GM19023 (cell line): ENCODE measurements at regions not wholly inside any gene's neighbourhood (a gene's known extent, or its start where the extent isn't known, plus 50 kb on each side); places are given as distances from the start of the nearest gene placed in this dataset.

ENCODE experiments used
- ATAC-seq: cut with Tn5 transposase; IDR thresholded peaks from one replicate; pipeline ENCODE4 v1.9.1; 2021; ENCODE audit warnings: mild to moderate bottlenecking, moderate library complexity; ENCODE audit not compliant: unreplicated experiment

GRCh38 chrX:69028006-69028760 lies 137.1 kb downstream of the PJA1 start:
- ATAC-seq, result peak; percentile 87

- peak; percentile 45 for ATAC-seq
These were observed 137.9 kb downstream of the PJA1 start for GRCh38 chrX:69027181-69028005.

- ATAC-seq, result no peak
These were observed 139.4 kb downstream of the PJA1 start for GRCh38 chrX:69025802-69026301.

- ATAC-seq, result no peak
These were observed 140.3 kb downstream of the PJA1 start for GRCh38 chrX:69024931-69025330.

- no peak for ATAC-seq
These were observed 141.0 kb downstream of the PJA1 start for GRCh38 chrX:69024161-69024736.

GRCh38 chrX:69022430-69022829 lies 142.8 kb downstream of the PJA1 start:
- ATAC-seq, result no peak

- ATAC-seq, result no peak
These were observed 143.9 kb downstream of the PJA1 start for GRCh38 chrX:69021141-69021960.

- no peak for ATAC-seq
These were observed 144.9 kb downstream of the PJA1 start for GRCh38 chrX:69020316-69020715.

GRCh38 chrX:69019073-69019890 lies 146.0 kb downstream of the PJA1 start:
- no peak for ATAC-seq

GRCh38 chrX:69018416-69019072 lies 146.7 kb downstream of the PJA1 start:
- ATAC-seq, result no peak

GRCh38 chrX:69016293-69016941 lies 148.8 kb downstream of the PJA1 start:
- no peak for ATAC-seq

GRCh38 chrX:69015564-69016292 lies 149.5 kb downstream of the PJA1 start:
- ATAC-seq, result no peak

GRCh38 chrX:69015156-69015555 lies 150.1 kb downstream of the PJA1 start:
- no peak for ATAC-seq

- no peak for ATAC-seq
These were observed 151.1 kb downstream of the PJA1 start for GRCh38 chrX:69014200-69014599.

- ATAC-seq, result no peak
These were observed 154.9 kb downstream of the PJA1 start for GRCh38 chrX:69010339-69010738.

GRCh38 chrX:69000877-69001276 lies 164.4 kb downstream of the PJA1 start:
- ATAC-seq, result no peak

- no peak for ATAC-seq
These were observed 165.3 kb downstream of the PJA1 start for GRCh38 chrX:68999931-69000330.

- ATAC-seq, result no peak
These were observed 165.9 kb downstream of the PJA1 start for GRCh38 chrX:68999356-68999755.
